ENCODE measurements at regions not wholly inside any gene's neighbourhood (a gene's known extent, or its start where the extent isn't known, plus 50 kb on each side); places are given as distances from the start of the nearest gene placed in this dataset.
A peak's percentile ranks its signal among the peaks of the same experiment; 100 is the strongest.

GRCh38 chr9:3006851-3007250 lies 163.0 kb upstream of the PUM3 start:
- no peak for TF ChIP-seq CTCF (IDR thresholded peaks at IDR 0.05)
- no peaks in the 10 kb centered on the region for H3K9me3 Mint-ChIP-seq (ENCODE audit: unreplicated experiment)
- no peaks in the 10 kb centered on the region for H3K36me3 Mint-ChIP-seq (ENCODE audit: unreplicated experiment)
- no peak for DNase-seq (ENCODE audit: extremely low spot score, unreplicated experiment)
- H3K27me3 Mint-ChIP-seq (ENCODE audit: unreplicated experiment): no peaks in the 10 kb centered on the region
- H3K4me1 Mint-ChIP-seq (ENCODE audit: unreplicated experiment): no peaks in the 10 kb centered on the region
- H3K4me3 Mint-ChIP-seq (ENCODE audit: unreplicated experiment): no peak overlapping the region
- H3K27ac Mint-ChIP-seq (ENCODE audit: unreplicated experiment): peak overlapping the region; percentile 1

GRCh38 chr9:3004572-3004971 lies 160.7 kb upstream of the PUM3 start:
- Mint-ChIP-seq H3K4me1 (ENCODE audit: unreplicated experiment) (no peaks in the 10 kb centered on the region), H3K27ac (ENCODE audit: unreplicated experiment) (no peak overlapping the region)

GRCh38 chr9:3001311-3001710 lies 157.4 kb upstream of the PUM3 start:
- Mint-ChIP-seq H3K4me3 (ENCODE audit: unreplicated experiment) (no peak overlapping the region), H3K9me3 (ENCODE audit: unreplicated experiment) (no peaks in the 10 kb centered on the region)

More at GRCh38 chr9:3004572-3004971, 160.7 kb upstream of the PUM3 start:
- Mint-ChIP-seq H3K9me3 (ENCODE audit: unreplicated experiment) (no peaks in the 10 kb centered on the region), H3K4me3 (ENCODE audit: unreplicated experiment) (no peak overlapping the region), H3K27me3 (ENCODE audit: unreplicated experiment) (no peaks in the 10 kb centered on the region), H3K36me3 (ENCODE audit: unreplicated experiment) (no peaks in the 10 kb centered on the region)
- no peak for TF ChIP-seq CTCF (IDR thresholded peaks at IDR 0.05)
- no peak for DNase-seq (ENCODE audit: extremely low spot score, unreplicated experiment)

GRCh38 chr9:2992427-2992826 lies 148.5 kb upstream of the PUM3 start:
- H3K27me3 Mint-ChIP-seq (ENCODE audit: unreplicated experiment): no peaks in the 10 kb centered on the region
- H3K27ac Mint-ChIP-seq (ENCODE audit: unreplicated experiment): no peak overlapping the region
- no peak for DNase-seq (ENCODE audit: extremely low spot score, unreplicated experiment)
- H3K36me3 Mint-ChIP-seq (ENCODE audit: unreplicated experiment): no peaks in the 10 kb centered on the region
- TF ChIP-seq CTCF (IDR thresholded peaks at IDR 0.05): no peak
- H3K4me3 Mint-ChIP-seq (ENCODE audit: unreplicated experiment): no peak overlapping the region
- H3K9me3 Mint-ChIP-seq (ENCODE audit: unreplicated experiment): no peaks in the 10 kb centered on the region
- H3K4me1 Mint-ChIP-seq (ENCODE audit: unreplicated experiment): no peaks in the 10 kb centered on the region

More at GRCh38 chr9:3001311-3001710, 157.4 kb upstream of the PUM3 start:
- no peaks in the 10 kb centered on the region for H3K27me3 Mint-ChIP-seq (ENCODE audit: unreplicated experiment)
- H3K36me3 Mint-ChIP-seq (ENCODE audit: unreplicated experiment): no peaks in the 10 kb centered on the region
- TF ChIP-seq CTCF (IDR thresholded peaks at IDR 0.05): no peak
- no peaks in the 10 kb centered on the region for H3K4me1 Mint-ChIP-seq (ENCODE audit: unreplicated experiment)
- no peak for DNase-seq (ENCODE audit: extremely low spot score, unreplicated experiment)
- no peak overlapping the region for H3K27ac Mint-ChIP-seq (ENCODE audit: unreplicated experiment)

- no peaks in the 10 kb centered on the region for H3K9me3 Mint-ChIP-seq (ENCODE audit: unreplicated experiment)
- peak; percentile 35 for TF ChIP-seq CTCF (IDR thresholded peaks at IDR 0.05)
- H3K27ac Mint-ChIP-seq (ENCODE audit: unreplicated experiment): no peak overlapping the region
- H3K4me1 Mint-ChIP-seq (ENCODE audit: unreplicated experiment): no peaks in the 10 kb centered on the region
- peaks cover 3% of the 10 kb centered on the region for H3K27me3 Mint-ChIP-seq (ENCODE audit: unreplicated experiment)
- H3K36me3 Mint-ChIP-seq (ENCODE audit: unreplicated experiment): no peaks in the 10 kb centered on the region
- no peak for DNase-seq (ENCODE audit: extremely low spot score, unreplicated experiment)
- no peak overlapping the region for H3K4me3 Mint-ChIP-seq (ENCODE audit: unreplicated experiment)
Observed at GRCh38 chr9:2991292-2991691, 147.4 kb upstream of the PUM3 start.
